ENCODE measurements at regions not wholly inside any gene's neighbourhood (a gene's known extent, or its start where the extent isn't known, plus 50 kb on each side); places are given as distances from the start of the nearest gene placed in this dataset.

- TF ChIP-seq CTCF (conservative IDR thresholded peaks at IDR 0.05; ENCODE audit: low read depth, low read length) (no peak), EZH2 (IDR thresholded peaks at IDR 0.05; ENCODE audit: low read length, unreplicated experiment) (no peak), EZH2phosphoT487 (IDR thresholded peaks at IDR 0.05; ENCODE audit: borderline replicate concordance, low read length) (no peak)
- Histone ChIP-seq H3K9ac (ENCODE audit: low read length) (no peak overlapping the region), H3K36me3 (ENCODE audit: low read depth, low read length) (no peaks in the 10 kb centered on the region), H3K79me2 (ENCODE audit: low read length) (no peaks in the 10 kb centered on the region), H3F3A (ENCODE audit: low read length, unreplicated experiment) (no peaks in the 10 kb centered on the region), H3K4me1 (ENCODE audit: insufficient read depth, low read length) (peaks cover 6% of the 10 kb centered on the region; the same call in 1 of the 2 replicates), H3K4me3 (ENCODE audit: low read length) (no peak overlapping the region), H3K27me3 (ENCODE audit: low read length) (no peaks in the 10 kb centered on the region), H3K9me3 (ENCODE audit: low read length) (no peaks in the 10 kb centered on the region), H3K4me2 (ENCODE audit: low read length) (no peak overlapping the region), H3K27ac (ENCODE audit: low read length) (no peak overlapping the region), H3K9me2 (replicated peaks; ENCODE audit: low read length) (no peaks in the 10 kb centered on the region), H2AFZ (ENCODE audit: low read length) (no peak overlapping the region), H4K20me1 (ENCODE audit: low read length) (no peaks in the 10 kb centered on the region)
- DNase-seq (no peak), ATAC-seq (no peak)
- ChIA-PET CTCF (no interaction called here), POLR2A (ENCODE audit: unreplicated experiment) (no interaction called here)
- no TSS peak for BruUV-seq (replicated peaks)
- intact Hi-C loops (cut with micrococcal nuclease), result no loop called here
Measured at GRCh38 chr13:60881507-60881906, 484.5 kb downstream of the TDRD3 start.

DNA sequence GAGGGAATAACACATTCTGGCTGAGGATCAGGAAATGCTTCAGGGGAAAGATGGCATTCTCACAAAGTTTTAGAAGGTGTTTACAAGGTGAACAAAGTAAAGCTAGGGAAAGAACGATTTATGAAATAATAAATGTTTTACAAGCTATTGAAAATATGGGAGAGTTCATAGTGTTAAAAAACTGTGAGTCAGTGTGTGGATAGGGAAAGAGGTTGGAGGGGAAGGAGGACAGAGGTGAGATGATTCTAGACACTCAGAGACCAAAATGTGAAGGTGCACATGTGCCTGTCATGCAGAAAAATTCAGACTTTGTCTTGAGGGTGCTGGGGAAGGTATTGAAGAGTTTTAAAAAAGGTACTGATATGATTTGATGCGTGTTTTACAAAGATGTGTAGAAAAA lies 476.1 kb downstream of the TDRD3 start:
- H3K9me3 ChIP-seq (ENCODE audit: low read length), result no peaks in the 10 kb centered on the region
- H3F3A ChIP-seq (ENCODE audit: low read length, unreplicated experiment), result no peaks in the 10 kb centered on the region
- TF ChIP-seq CTCF (conservative IDR thresholded peaks at IDR 0.05; ENCODE audit: low read depth, low read length) (no peak), EZH2phosphoT487 (IDR thresholded peaks at IDR 0.05; ENCODE audit: borderline replicate concordance, low read length) (no peak), EZH2 (IDR thresholded peaks at IDR 0.05; ENCODE audit: low read length, unreplicated experiment) (no peak)
- H3K79me2 ChIP-seq (ENCODE audit: low read length), result no peaks in the 10 kb centered on the region
- CTCF ChIA-PET, result no interaction called here
- no peaks in the 10 kb centered on the region for H3K9me2 ChIP-seq (replicated peaks; ENCODE audit: low read length)
- H3K4me3 ChIP-seq (ENCODE audit: low read length), result no peak overlapping the region
- H3K27ac ChIP-seq (ENCODE audit: low read length), result peak overlapping the region; percentile 83
- H3K27me3 ChIP-seq (ENCODE audit: low read length), result no peaks in the 10 kb centered on the region
- peak overlapping the region; percentile 61 for H3K4me2 ChIP-seq (ENCODE audit: low read length)
- intact Hi-C loops (cut with micrococcal nuclease), result loop anchor here (1.0 to 5.0 kb wide), 4 partner anchors 60 to 219 kb away; no protein-coding TSS in a partner anchor
- BruUV-seq (replicated peaks), result no TSS peak
- H3K9ac ChIP-seq (ENCODE audit: low read length), result no peak overlapping the region
- DNase-seq (peak; percentile 62), ATAC-seq (peak; percentile 91)
- no peaks in the 10 kb centered on the region for H4K20me1 ChIP-seq (ENCODE audit: low read length)
- POLR2A ChIA-PET (ENCODE audit: unreplicated experiment), result interaction anchor here (0.7 kb wide), 1 partner anchor 197 kb away, joined by 3 read pairs; no protein-coding TSS in a partner anchor
- H2AFZ ChIP-seq (ENCODE audit: low read length), result peak overlapping the region; percentile 52
- H3K4me1 ChIP-seq (ENCODE audit: insufficient read depth, low read length), result peaks cover 16% of the 10 kb centered on the region
- no peaks in the 10 kb centered on the region for H3K36me3 ChIP-seq (ENCODE audit: low read depth, low read length)

- Histone ChIP-seq H3K79me2 (ENCODE audit: low read length) (no peaks in the 10 kb centered on the region), H3F3A (ENCODE audit: low read length, unreplicated experiment) (no peaks in the 10 kb centered on the region), H3K4me3 (ENCODE audit: low read length) (no peak overlapping the region), H2AFZ (ENCODE audit: low read length) (no peak overlapping the region), H3K4me1 (ENCODE audit: insufficient read depth, low read length) (peaks cover 16% of the 10 kb centered on the region), H3K36me3 (ENCODE audit: low read depth, low read length) (no peaks in the 10 kb centered on the region), H3K9me2 (replicated peaks; ENCODE audit: low read length) (no peaks in the 10 kb centered on the region), H3K4me2 (ENCODE audit: low read length) (no peak overlapping the region), H3K9ac (ENCODE audit: low read length) (no peak overlapping the region), H3K27me3 (ENCODE audit: low read length) (no peaks in the 10 kb centered on the region), H3K9me3 (ENCODE audit: low read length) (no peaks in the 10 kb centered on the region), H4K20me1 (ENCODE audit: low read length) (no peaks in the 10 kb centered on the region), H3K27ac (ENCODE audit: low read length) (no peak overlapping the region)
- intact Hi-C loops (cut with micrococcal nuclease), result loop anchor here (5.0 kb wide), 1 partner anchor 113 kb away; no protein-coding TSS in a partner anchor
- TF ChIP-seq EZH2phosphoT487 (IDR thresholded peaks at IDR 0.05; ENCODE audit: borderline replicate concordance, low read length) (no peak), CTCF (conservative IDR thresholded peaks at IDR 0.05; ENCODE audit: low read depth, low read length) (no peak), EZH2 (IDR thresholded peaks at IDR 0.05; ENCODE audit: low read length, unreplicated experiment) (no peak)
- POLR2A ChIA-PET (ENCODE audit: unreplicated experiment), result no interaction called here
- CTCF ChIA-PET, result no interaction called here
- ATAC-seq, result no peak
- no TSS peak for BruUV-seq (replicated peaks)
- DNase-seq, result no peak
Measured at GRCh38 chr13:60869941-60870613, 473.1 kb downstream of the TDRD3 start.
